ENCODE measurements at regions not wholly inside any gene's neighbourhood (a gene's known extent, or its start where the extent isn't known, plus 50 kb on each side); places are given as distances from the start of the nearest gene placed in this dataset.

- intact Hi-C loops (cut with DNase I): no loop called here
- ATAC-seq (ENCODE audit: poor library complexity): no peak
- DNase-seq: no peak
These were observed 113.0 kb downstream of the DTHD1 start for GRCh38 chr4:36394352-36394903.

GRCh38 chr4:36399762-36400353 lies 118.4 kb downstream of the DTHD1 start:
- intact Hi-C loops (cut with DNase I): no loop called here
- ATAC-seq (ENCODE audit: poor library complexity): no peak
- no peak for DNase-seq

- intact Hi-C loops (cut with DNase I): no loop called here
- no peak for ATAC-seq (ENCODE audit: poor library complexity)
- no peak for DNase-seq
These were observed 120.8 kb downstream of the DTHD1 start for GRCh38 chr4:36402008-36402758.

- intact Hi-C loops (cut with DNase I): no loop called here
- ATAC-seq (ENCODE audit: poor library complexity): no peak
- DNase-seq: no peak
These were observed 129.9 kb downstream of the DTHD1 start for GRCh38 chr4:36411338-36411737.

GRCh38 chr4:36414248-36414647 lies 132.8 kb downstream of the DTHD1 start:
- intact Hi-C loops (cut with DNase I): no loop called here
- ATAC-seq (ENCODE audit: poor library complexity): no peak
- DNase-seq: no peak

- intact Hi-C loops (cut with DNase I): no loop called here
- no peak for ATAC-seq (ENCODE audit: poor library complexity)
- no peak for DNase-seq
These were observed 135.7 kb downstream of the DTHD1 start for GRCh38 chr4:36417146-36417545.

- no peak for ATAC-seq (ENCODE audit: poor library complexity)
These were observed 138.8 kb downstream of the DTHD1 start for GRCh38 chr4:36420111-36420679.

GRCh38 chr4:36422607-36423006 lies 141.2 kb downstream of the DTHD1 start:
- DNase-seq (no peak), ATAC-seq (ENCODE audit: poor library complexity) (no peak)
- intact Hi-C loops (cut with DNase I): no loop called here

More at GRCh38 chr4:36420111-36420679, 138.8 kb downstream of the DTHD1 start:
- peak; percentile 33 for DNase-seq
- intact Hi-C loops (cut with DNase I): no loop called here

- DNase-seq: no peak
These were observed 145.3 kb downstream of the DTHD1 start for GRCh38 chr4:36426741-36427140.

GRCh38 chr4:36427696-36428095 lies 146.3 kb downstream of the DTHD1 start:
- no peak for DNase-seq
- intact Hi-C loops (cut with DNase I): no loop called here
- no peak for ATAC-seq (ENCODE audit: poor library complexity)

More at GRCh38 chr4:36426741-36427140, 145.3 kb downstream of the DTHD1 start:
- intact Hi-C loops (cut with DNase I): no loop called here
- no peak for ATAC-seq (ENCODE audit: poor library complexity)

GRCh38 chr4:36432586-36432985 lies 151.2 kb downstream of the DTHD1 start:
- no peak for ATAC-seq (ENCODE audit: poor library complexity)
- intact Hi-C loops (cut with DNase I): no loop called here

GRCh38 chr4:36439556-36439955 lies 158.1 kb downstream of the DTHD1 start:
- ATAC-seq (ENCODE audit: poor library complexity): no peak
- DNase-seq: no peak
- intact Hi-C loops (cut with DNase I): no loop called here

More at GRCh38 chr4:36432586-36432985, 151.2 kb downstream of the DTHD1 start:
- no peak for DNase-seq

GRCh38 chr4:36445480-36445879 lies 164.1 kb downstream of the DTHD1 start:
- DNase-seq (no peak), ATAC-seq (ENCODE audit: poor library complexity) (no peak)
- intact Hi-C loops (cut with DNase I): no loop called here

- intact Hi-C loops (cut with DNase I): no loop called here
- DNase-seq (no peak), ATAC-seq (ENCODE audit: poor library complexity) (no peak)
These were observed 164.9 kb downstream of the DTHD1 start for GRCh38 chr4:36446275-36446674.

- intact Hi-C loops (cut with DNase I): no loop called here
- ATAC-seq (ENCODE audit: poor library complexity): no peak
These were observed 179.9 kb downstream of the DTHD1 start for GRCh38 chr4:36461344-36461743.

GRCh38 chr4:36467670-36468069 lies 186.3 kb downstream of the DTHD1 start:
- intact Hi-C loops (cut with DNase I): no loop called here
- ATAC-seq (ENCODE audit: poor library complexity): no peak

More at GRCh38 chr4:36461344-36461743, 179.9 kb downstream of the DTHD1 start:
- no peak for DNase-seq

GRCh38 chr4:36471903-36472302 lies 190.5 kb downstream of the DTHD1 start:
- ATAC-seq (ENCODE audit: poor library complexity) (no peak), DNase-seq (no peak)
- intact Hi-C loops (cut with DNase I): no loop called here

More at GRCh38 chr4:36467670-36468069, 186.3 kb downstream of the DTHD1 start:
- no peak for DNase-seq

- ATAC-seq (ENCODE audit: poor library complexity): no peak
- intact Hi-C loops (cut with DNase I): no loop called here
These were observed 194.7 kb downstream of the DTHD1 start for GRCh38 chr4:36476135-36476534.

GRCh38 chr4:36477861-36478260 lies 196.4 kb downstream of the DTHD1 start:
- DNase-seq (no peak), ATAC-seq (ENCODE audit: poor library complexity) (no peak)
- intact Hi-C loops (cut with DNase I): no loop called here

More at GRCh38 chr4:36476135-36476534, 194.7 kb downstream of the DTHD1 start:
- no peak for DNase-seq

- intact Hi-C loops (cut with DNase I): no loop called here
- ATAC-seq (ENCODE audit: poor library complexity) (no peak), DNase-seq (no peak)
These were observed 204.5 kb downstream of the DTHD1 start for GRCh38 chr4:36485885-36486284.

Data from Right ventricle myocardium superior (tissue), 1 donor.